Activated T-cell treated with anti-CD3 and anti-CD28 coated beads, Interleukin-2, amount 50 U/mL, for 4 hours (primary cell): ENCODE measurements at regions not wholly inside any gene's neighbourhood (a gene's known extent, or its start where the extent isn't known, plus 50 kb on each side); places are given as distances from the start of the nearest gene placed in this dataset.
"Not testable (repeated sequence)": the region's sequence is repeated elsewhere in the genome, so short reads cannot be mapped to it uniquely, and the experiment has no call there.

Experiments used
- ATAC-seq, 2 donors: fragments of 200-7000 bp; cut with Tn5 transposase; one replicate each; pipeline ENCODE4 v1.10.0; 2021
- DNase-seq: peaks from one replicate; pipeline ENCODE4 v3.0.0-alpha.2; 2020
- H3K27me3 Mint-ChIP-seq: one replicate; pipeline ENCODE4 v1.8.0; 2021; ENCODE audit warnings: low read depth, mixed read lengths
- H3K36me3 Mint-ChIP-seq: one replicate; pipeline ENCODE4 v1.8.0; 2022; ENCODE audit warnings: mixed read lengths; ENCODE audit not compliant: insufficient read depth
- H3K4me1 Mint-ChIP-seq: one replicate; pipeline ENCODE4 v1.8.0; 2021; ENCODE audit warnings: low read depth, mixed read lengths
- H3K4me3 Mint-ChIP-seq: one replicate; pipeline ENCODE4 v1.8.0; 2021; ENCODE audit warnings: mild to moderate bottlenecking, moderate library complexity, mixed read lengths
- H3K9me3 Mint-ChIP-seq: one replicate; pipeline ENCODE4 v1.8.0; 2021; ENCODE audit warnings: mixed read lengths

GRCh38 chr7:153524070-153524601 is 528.1 kb upstream of the DPP6 start:
- no peak for DNase-seq
- Mint-ChIP-seq H3K4me1 (no peaks in the 10 kb centered on the region), H3K4me3 (no peak overlapping the region), H3K9me3 (no peaks in the 10 kb centered on the region), H3K36me3 (no peaks in the 10 kb centered on the region), H3K27me3 (no peaks in the 10 kb centered on the region)
- no peak for ATAC-seq

GRCh38 chr7:153529100-153529499 is 523.1 kb upstream of the DPP6 start:
- H3K4me3 Mint-ChIP-seq = no peak overlapping the region
- ATAC-seq = no peak
- H3K9me3 Mint-ChIP-seq = peaks cover 8% of the 10 kb centered on the region
- H3K27me3 Mint-ChIP-seq = no peaks in the 10 kb centered on the region
- no peaks in the 10 kb centered on the region for H3K36me3 Mint-ChIP-seq
- H3K4me1 Mint-ChIP-seq = no peaks in the 10 kb centered on the region
- no peak for DNase-seq

GRCh38 chr7:153529651-153530165 is 522.5 kb upstream of the DPP6 start:
- no peak for ATAC-seq
- Mint-ChIP-seq H3K36me3 (no peaks in the 10 kb centered on the region), H3K4me1 (no peaks in the 10 kb centered on the region), H3K4me3 (no peak overlapping the region), H3K9me3 (peaks cover 8% of the 10 kb centered on the region), H3K27me3 (no peaks in the 10 kb centered on the region)
- no peak for DNase-seq

GRCh38 chr7:153530441-153530840 is 521.8 kb upstream of the DPP6 start:
- no peaks in the 10 kb centered on the region for H3K27me3 Mint-ChIP-seq
- no peak for ATAC-seq
- no peak overlapping the region for H3K4me3 Mint-ChIP-seq
- DNase-seq = no peak
- no peaks in the 10 kb centered on the region for H3K36me3 Mint-ChIP-seq
- H3K9me3 Mint-ChIP-seq = peaks cover 8% of the 10 kb centered on the region
- no peaks in the 10 kb centered on the region for H3K4me1 Mint-ChIP-seq

GRCh38 chr7:153532326-153532725 is 519.9 kb upstream of the DPP6 start:
- H3K27me3 Mint-ChIP-seq = no peaks in the 10 kb centered on the region
- H3K9me3 Mint-ChIP-seq = peaks cover 8% of the 10 kb centered on the region

GRCh38 chr7:153537271-153537670 is 514.9 kb upstream of the DPP6 start:
- no peaks in the 10 kb centered on the region for H3K36me3 Mint-ChIP-seq
- H3K9me3 Mint-ChIP-seq = peaks cover 3% of the 10 kb centered on the region
- H3K4me1 Mint-ChIP-seq = no peaks in the 10 kb centered on the region
- H3K27me3 Mint-ChIP-seq = no peaks in the 10 kb centered on the region
- DNase-seq = no peak
- no peak for ATAC-seq
- H3K4me3 Mint-ChIP-seq = no peak overlapping the region

More at GRCh38 chr7:153532326-153532725, 519.9 kb upstream of the DPP6 start:
- Mint-ChIP-seq H3K4me3 (no peak overlapping the region), H3K4me1 (no peaks in the 10 kb centered on the region), H3K36me3 (no peaks in the 10 kb centered on the region)
- ATAC-seq (no peak), DNase-seq (no peak)

GRCh38 chr7:153541903-153542302 is 510.3 kb upstream of the DPP6 start:
- ATAC-seq = no peak
- H3K36me3 Mint-ChIP-seq = no peaks in the 10 kb centered on the region

GRCh38 chr7:153543232-153543631 is 509.0 kb upstream of the DPP6 start:
- no peak overlapping the region for H3K4me3 Mint-ChIP-seq
- ATAC-seq = no peak

More at GRCh38 chr7:153541903-153542302, 510.3 kb upstream of the DPP6 start:
- Mint-ChIP-seq H3K27me3 (no peaks in the 10 kb centered on the region), H3K4me1 (no peaks in the 10 kb centered on the region), H3K4me3 (no peak overlapping the region), H3K9me3 (no peaks in the 10 kb centered on the region)
- no peak for DNase-seq

GRCh38 chr7:153550173-153550572 is 502.0 kb upstream of the DPP6 start:
- peaks cover 2% of the 10 kb centered on the region for H3K9me3 Mint-ChIP-seq
- ATAC-seq = no peak

More at GRCh38 chr7:153543232-153543631, 509.0 kb upstream of the DPP6 start:
- no peaks in the 10 kb centered on the region for H3K36me3 Mint-ChIP-seq
- no peak for DNase-seq
- no peaks in the 10 kb centered on the region for H3K27me3 Mint-ChIP-seq
- H3K4me1 Mint-ChIP-seq = no peaks in the 10 kb centered on the region
- H3K9me3 Mint-ChIP-seq = no peaks in the 10 kb centered on the region

GRCh38 chr7:153564391-153564790 is 487.8 kb upstream of the DPP6 start:
- Mint-ChIP-seq H3K4me1 (no peaks in the 10 kb centered on the region), H3K27me3 (no peaks in the 10 kb centered on the region), H3K36me3 (no peaks in the 10 kb centered on the region), H3K4me3 (no peak overlapping the region), H3K9me3 (peaks cover 24% of the 10 kb centered on the region)
- DNase-seq (no peak), ATAC-seq (no peak)

More at GRCh38 chr7:153550173-153550572, 502.0 kb upstream of the DPP6 start:
- H3K36me3 Mint-ChIP-seq = no peaks in the 10 kb centered on the region
- no peak overlapping the region for H3K4me3 Mint-ChIP-seq
- no peaks in the 10 kb centered on the region for H3K27me3 Mint-ChIP-seq
- no peaks in the 10 kb centered on the region for H3K4me1 Mint-ChIP-seq
- no peak for DNase-seq

- Mint-ChIP-seq H3K9me3 (peaks cover 34% of the 10 kb centered on the region), H3K4me3 (no peak overlapping the region), H3K36me3 (no peaks in the 10 kb centered on the region), H3K4me1 (no peaks in the 10 kb centered on the region), H3K27me3 (no peaks in the 10 kb centered on the region)
- no peak for DNase-seq
- no peak for ATAC-seq
Measured at GRCh38 chr7:153566324-153566723, 485.9 kb upstream of the DPP6 start.

- H3K27me3 Mint-ChIP-seq = no peaks in the 10 kb centered on the region
- H3K4me1 Mint-ChIP-seq = no peaks in the 10 kb centered on the region
- H3K9me3 Mint-ChIP-seq = peaks cover 40% of the 10 kb centered on the region
- H3K4me3 Mint-ChIP-seq = no peak overlapping the region
- ATAC-seq = no peak
- DNase-seq = no peak
- H3K36me3 Mint-ChIP-seq = no peaks in the 10 kb centered on the region
Measured at GRCh38 chr7:153567426-153567825, 484.8 kb upstream of the DPP6 start.

- H3K27me3 Mint-ChIP-seq, ATAC-seq, H3K4me1 Mint-ChIP-seq, DNase-seq, H3K4me3 Mint-ChIP-seq, H3K36me3 Mint-ChIP-seq: not testable (repeated sequence)
- peaks cover 50% of the 10 kb centered on the region for H3K9me3 Mint-ChIP-seq
Measured at GRCh38 chr7:153569520-153569919, 482.7 kb upstream of the DPP6 start.

- no peaks in the 10 kb centered on the region for H3K4me1 Mint-ChIP-seq
- peaks cover 43% of the 10 kb centered on the region for H3K9me3 Mint-ChIP-seq
- no peak overlapping the region for H3K4me3 Mint-ChIP-seq
- no peaks in the 10 kb centered on the region for H3K36me3 Mint-ChIP-seq
- no peak for DNase-seq
- H3K27me3 Mint-ChIP-seq = no peaks in the 10 kb centered on the region
- no peak for ATAC-seq
Measured at GRCh38 chr7:153576096-153576495, 476.1 kb upstream of the DPP6 start.

GRCh38 chr7:153581419-153581818 is 470.8 kb upstream of the DPP6 start:
- no peaks in the 10 kb centered on the region for H3K27me3 Mint-ChIP-seq
- no peaks in the 10 kb centered on the region for H3K36me3 Mint-ChIP-seq
- H3K9me3 Mint-ChIP-seq = peaks cover 29% of the 10 kb centered on the region
- no peak overlapping the region for H3K4me3 Mint-ChIP-seq
- DNase-seq (no peak), ATAC-seq (no peak)
- no peaks in the 10 kb centered on the region for H3K4me1 Mint-ChIP-seq
